IMR-90 (cell line): ENCODE measurements at regions not wholly inside any gene's neighbourhood (a gene's known extent, or its start where the extent isn't known, plus 50 kb on each side); places are given as distances from the start of the nearest gene placed in this dataset.

ENCODE experiments used
- NFE2L2 ChIP-seq: fragments of 150-350 bp; IDR thresholded peaks from 2 replicates; pipeline ENCODE4 v1.6.1; 2016; ENCODE audit warnings: low read depth, mild to moderate bottlenecking, low read length
- POLR2A ChIP-seq: IDR thresholded peaks from 2 replicates; pipeline ENCODE4 v1.6.1; 2012; ENCODE audit warnings: mild to moderate bottlenecking, low read depth, low read length
- RAD21 ChIP-seq: IDR thresholded peaks from 2 replicates; pipeline ENCODE4 v1.6.1; 2012; ENCODE audit warnings: low read length, improper control_type of control experiment
- SMC3 ChIP-seq: fragments of 150-350 bp; IDR thresholded peaks from 2 replicates; pipeline ENCODE4 v1.6.1; 2016; ENCODE audit warnings: low read depth, mild to moderate bottlenecking, antibody characterized with exemption, low read length, moderate library complexity
- TF ChIP-seq, protein P1 (sequence below): conservative IDR thresholded peaks from 2 replicates; pipeline ENCODE4 v1.5.1; 2012; ENCODE audit warnings: mild to moderate bottlenecking, low read depth, low read length, improper control_type of control experiment

DNA sequence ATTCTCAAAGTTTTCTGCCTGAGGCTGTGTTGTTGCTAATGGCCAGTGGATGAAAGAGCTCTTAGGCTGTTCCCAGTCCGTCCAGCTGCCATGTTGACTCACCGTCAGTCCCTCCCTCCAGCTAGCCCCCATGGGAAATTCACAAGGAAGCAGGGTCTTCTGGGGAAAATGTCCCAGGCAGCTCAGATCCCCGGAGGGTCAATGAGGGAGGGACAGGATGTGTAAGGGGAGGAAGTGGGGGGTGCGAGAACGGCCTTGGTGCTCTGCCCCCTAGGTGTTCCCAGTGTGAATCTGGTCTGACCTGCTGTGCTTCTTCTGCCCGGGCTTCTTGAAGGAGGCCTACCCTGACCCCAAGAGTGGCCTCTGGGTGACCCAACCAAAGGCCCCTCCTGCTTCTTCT, 65.9 kb downstream of the CEBPB start:
- TF ChIP-seq, protein P1, sequence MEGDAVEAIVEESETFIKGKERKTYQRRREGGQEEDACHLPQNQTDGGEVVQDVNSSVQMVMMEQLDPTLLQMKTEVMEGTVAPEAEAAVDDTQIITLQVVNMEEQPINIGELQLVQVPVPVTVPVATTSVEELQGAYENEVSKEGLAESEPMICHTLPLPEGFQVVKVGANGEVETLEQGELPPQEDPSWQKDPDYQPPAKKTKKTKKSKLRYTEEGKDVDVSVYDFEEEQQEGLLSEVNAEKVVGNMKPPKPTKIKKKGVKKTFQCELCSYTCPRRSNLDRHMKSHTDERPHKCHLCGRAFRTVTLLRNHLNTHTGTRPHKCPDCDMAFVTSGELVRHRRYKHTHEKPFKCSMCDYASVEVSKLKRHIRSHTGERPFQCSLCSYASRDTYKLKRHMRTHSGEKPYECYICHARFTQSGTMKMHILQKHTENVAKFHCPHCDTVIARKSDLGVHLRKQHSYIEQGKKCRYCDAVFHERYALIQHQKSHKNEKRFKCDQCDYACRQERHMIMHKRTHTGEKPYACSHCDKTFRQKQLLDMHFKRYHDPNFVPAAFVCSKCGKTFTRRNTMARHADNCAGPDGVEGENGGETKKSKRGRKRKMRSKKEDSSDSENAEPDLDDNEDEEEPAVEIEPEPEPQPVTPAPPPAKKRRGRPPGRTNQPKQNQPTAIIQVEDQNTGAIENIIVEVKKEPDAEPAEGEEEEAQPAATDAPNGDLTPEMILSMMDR, result no peak
- TF ChIP-seq POLR2A (no peak), RAD21 (no peak), NFE2L2 (no peak), SMC3 (no peak)
